H1 (cell line): ENCODE measurements at regions not wholly inside any gene's neighbourhood (a gene's known extent, or its start where the extent isn't known, plus 50 kb on each side); places are given as distances from the start of the nearest gene placed in this dataset.

Experiments
- CTCF ChIA-PET: fragments of 300-600 bp; sonication (Branson Sonifier 250); formaldehyde crosslinking; loops from one replicate; lab custom pipeline; 2021; ENCODE audit not compliant: partially characterized antibody; lab: Charles Lee
- POLR2A ChIA-PET: fragments of 300-600 bp; sonication (Branson Sonifier 250); formaldehyde crosslinking; loops from one replicate; lab custom pipeline; 2021; ENCODE audit warnings: inconsistent platforms; ENCODE audit not compliant: partially characterized antibody; lab: Charles Lee
- DNase-seq, 2 experiments: peaks; one replicate each; pipeline versions ENCODE4 v3.0.0 to v3.0.0-alpha.2; 2010 to 2022; ENCODE audit warnings: low spot score in 2 of 2, low read depth in 1 of 2, mixed read lengths in 1 of 2
- FAIRE-seq: peaks from 2 replicates; lab custom pipeline; 2011; peaks lifted over from hg19 to GRCh38; lab: Jason Lieb, UNC
- H2AFZ ChIP-seq: 2 replicates; pipeline ENCODE4 v1.8.1; 2012; ENCODE audit warnings: low read length, inconsistent platforms
- H2AK5ac ChIP-seq: 2 replicates; pipeline ENCODE4 v1.6.1; 2013; ENCODE audit warnings: low read depth, low read length
- H2BK120ac ChIP-seq: replicated peaks from 2 replicates; pipeline ENCODE3; 2013; ENCODE audit warnings: low read depth, low read length, inconsistent platforms
- H2BK12ac ChIP-seq: 2 replicates; pipeline ENCODE4 v1.6.1; 2013; ENCODE audit warnings: low read depth, low read length
- H2BK15ac ChIP-seq: 2 replicates; pipeline ENCODE4 v1.6.1; 2013; ENCODE audit warnings: low read length
- H2BK20ac ChIP-seq: 2 replicates; pipeline ENCODE4 v1.6.1; 2013; ENCODE audit warnings: low read length
- H2BK5ac ChIP-seq: 2 replicates; pipeline ENCODE4 v1.6.1; 2013; ENCODE audit warnings: low read depth, low read length
- H3K14ac ChIP-seq: 2 replicates; pipeline ENCODE4 v1.6.1; 2013; ENCODE audit warnings: inconsistent platforms; ENCODE audit not compliant: insufficient read length
- H3K18ac ChIP-seq: 2 replicates; pipeline ENCODE4 v1.6.1; 2013; ENCODE audit warnings: low read length; ENCODE audit errors: extremely low read depth
- H3K23ac ChIP-seq: 2 replicates; pipeline ENCODE4 v1.6.1; 2013; ENCODE audit warnings: inconsistent platforms; ENCODE audit not compliant: insufficient read length
- H3K23me2 ChIP-seq: 2 replicates; pipeline ENCODE4 v1.6.1; 2013; ENCODE audit warnings: low read depth, low read length
- H3K27ac ChIP-seq: 2 replicates; pipeline ENCODE4 v1.6.1; 2011; ENCODE audit warnings: low read depth, low read length, inconsistent platforms
- H3K27me3 ChIP-seq, 4 experiments: replicated peaks in 1 of 4; 1 replicate in 1 of 4; 2 replicates in 3 of 4; pipeline versions ENCODE4 v1.6.1 to v1.8.1; 2011 to 2013; ENCODE audit warnings: low read length in 3 of 4, mild to moderate bottlenecking in 3 of 4, inconsistent platforms in 2 of 4, mixed read lengths in 2 of 4, moderate library complexity in 1 of 4; ENCODE audit not compliant: control insufficient read depth in 3 of 4, insufficient read depth in 3 of 4; ENCODE audit errors: extremely low read depth in 1 of 4
- H3K36me3 ChIP-seq, 4 experiments: 2 replicates each; pipeline versions ENCODE4 v1.6.1 to v1.8.1; 2011 to 2013; ENCODE audit warnings: mild to moderate bottlenecking in 4 of 4, low read length in 3 of 4, moderate library complexity in 2 of 4, control low read depth in 1 of 4, inconsistent platforms in 1 of 4; ENCODE audit not compliant: insufficient read depth in 4 of 4, control insufficient read depth in 2 of 4
- H3K4ac ChIP-seq: replicated peaks from 2 replicates; pipeline ENCODE3; 2013; ENCODE audit warnings: low read length, low read depth, mixed read lengths, inconsistent platforms; ENCODE audit not compliant: insufficient read length
- H3K4me1 ChIP-seq, 4 experiments: replicated peaks in 1 of 4; 1 replicate in 1 of 4; 2 replicates in 3 of 4; pipeline versions ENCODE4 v1.6.1 to v1.8.1; 2011 to 2013; ENCODE audit warnings: low read length in 3 of 4, inconsistent platforms in 2 of 4, mixed read lengths in 1 of 4; ENCODE audit not compliant: insufficient read depth in 4 of 4, control insufficient read depth in 3 of 4
- H3K4me2 ChIP-seq, 2 experiments: 2 replicates each; pipeline versions ENCODE4 v1.6.1 to v1.8.1; 2011 to 2013; ENCODE audit warnings: low read depth in 2 of 2, low read length in 2 of 2, control low read depth in 1 of 2, inconsistent platforms in 1 of 2, mild to moderate bottlenecking in 1 of 2; ENCODE audit not compliant: insufficient read depth in 1 of 2
- H3K4me3 ChIP-seq, 4 experiments: fragments of 200-600, 300-600 bp in 1 of 4; sonication (generic), shearing (Covaris generic), sonication (Bioruptor Twin) in 1 of 4; 2 replicates each; pipeline versions ENCODE4 v1.5.1 to v1.8.1; 2011 to 2016; ENCODE audit warnings: low read length in 4 of 4, low read depth in 3 of 4, control low read depth in 2 of 4, inconsistent platforms in 2 of 4, mild to moderate bottlenecking in 2 of 4, mixed read lengths in 1 of 4, moderate library complexity in 1 of 4; ENCODE audit not compliant: insufficient read depth in 2 of 4; ENCODE audit errors: extremely low read depth in 1 of 4
- H3K56ac ChIP-seq: replicated peaks from 2 replicates; pipeline ENCODE3; 2013; ENCODE audit warnings: low read depth, mild to moderate bottlenecking, mixed read lengths, low read length, inconsistent platforms; ENCODE audit not compliant: insufficient read length
- H3K79me1 ChIP-seq: 2 replicates; pipeline ENCODE4 v1.6.1; 2013; ENCODE audit warnings: low read depth, low read length, control low read depth
- H3K79me2 ChIP-seq, 2 experiments: 2 replicates each; pipeline versions ENCODE4 v1.6.1 to v1.8.1; 2012 to 2013; ENCODE audit warnings: low read length in 2 of 2, mild to moderate bottlenecking in 2 of 2, inconsistent platforms in 1 of 2; ENCODE audit not compliant: insufficient read depth in 2 of 2, control insufficient read depth in 1 of 2
- H3K9ac ChIP-seq, 4 experiments: replicated peaks in 1 of 4; 1 replicate in 1 of 4; 2 replicates in 3 of 4; pipeline versions ENCODE4 v1.6.1 to v1.8.1; 2011 to 2013; ENCODE audit warnings: low read depth in 3 of 4, low read length in 3 of 4, control low read depth in 2 of 4, mild to moderate bottlenecking in 2 of 4, moderate library complexity in 2 of 4, inconsistent platforms in 1 of 4; ENCODE audit errors: extremely low read depth in 1 of 4
- H3K9me3 ChIP-seq, 2 experiments: 2 replicates each; pipeline versions ENCODE4 v1.6.1 to v1.8.1; 2012 to 2013; ENCODE audit warnings: mild to moderate bottlenecking in 2 of 2, moderate library complexity in 2 of 2, control low read depth in 1 of 2, inconsistent platforms in 1 of 2, low read depth in 1 of 2, low read length in 1 of 2, mixed read lengths in 1 of 2; ENCODE audit not compliant: insufficient read depth in 2 of 2
- H4K20me1 ChIP-seq, 2 experiments: replicated peaks in 1 of 2; 2 replicates each; pipeline versions ENCODE3 to v1.8.1; 2011 to 2013; ENCODE audit warnings: inconsistent platforms in 2 of 2, low read length in 2 of 2, mild to moderate bottlenecking in 1 of 2; ENCODE audit not compliant: insufficient read depth in 2 of 2, control insufficient read depth in 1 of 2
- H4K5ac ChIP-seq: 2 replicates; pipeline ENCODE4 v1.6.1; 2013; ENCODE audit warnings: low read length, low read depth, mixed read lengths, inconsistent platforms; ENCODE audit not compliant: insufficient read length
- H4K8ac ChIP-seq: 2 replicates; pipeline ENCODE4 v1.8.0; 2013; ENCODE audit warnings: mild to moderate bottlenecking, moderate library complexity, low read length, inconsistent platforms; ENCODE audit not compliant: insufficient read depth; ENCODE audit errors: extremely low read depth
- H4K91ac ChIP-seq: replicated peaks from 2 replicates; pipeline ENCODE3; 2013; ENCODE audit warnings: low read length, mixed read lengths, inconsistent platforms; ENCODE audit not compliant: insufficient read length
- EP300 ChIP-seq, 2 experiments: IDR thresholded peaks; 1 replicate in 1 of 2; 2 replicates in 1 of 2; pipeline ENCODE4 v1.6.1; 2011 to 2012; ENCODE audit warnings: low read depth in 2 of 2, low read length in 2 of 2, mild to moderate bottlenecking in 2 of 2, borderline replicate concordance in 1 of 2, inconsistent platforms in 1 of 2, moderate library complexity in 1 of 2
- HDAC2 ChIP-seq, 2 experiments: fragments of 300-600 bp in 1 of 2; sonication (generic) in 1 of 2; IDR thresholded peaks; 2 replicates each; pipeline ENCODE4 v1.6.1; 2011 to 2012; ENCODE audit warnings: low read depth in 2 of 2, low read length in 2 of 2, mild to moderate bottlenecking in 2 of 2, moderate library complexity in 2 of 2, borderline replicate concordance in 1 of 2, inconsistent platforms in 1 of 2
- KDM1A ChIP-seq: fragments of 200-600, 300-600 bp; sonication (generic); IDR thresholded peaks from 2 replicates; pipeline ENCODE4 v1.7.1; 2016; ENCODE audit warnings: mild to moderate bottlenecking, low read length, borderline replicate concordance
- KDM4A ChIP-seq: IDR thresholded peaks from one replicate; pipeline ENCODE4 v1.7.1; 2012; ENCODE audit warnings: low read depth, mild to moderate bottlenecking, moderate library complexity, low read length, inconsistent platforms; ENCODE audit not compliant: severe bottlenecking
- MAX ChIP-seq: IDR thresholded peaks from 2 replicates; pipeline ENCODE4 v1.6.1; 2012; ENCODE audit warnings: inconsistent platforms
- NANOG ChIP-seq: IDR thresholded peaks from 2 replicates; pipeline ENCODE4 v1.6.1; 2011; ENCODE audit warnings: low read length, low read depth, mild to moderate bottlenecking, inconsistent platforms; ENCODE audit not compliant: insufficient read depth, poor library complexity, severe bottlenecking
- POLR2AphosphoS5 ChIP-seq: IDR thresholded peaks from 2 replicates; pipeline ENCODE4 v1.6.1; 2011; ENCODE audit warnings: low read depth, low read length
- SUZ12 ChIP-seq: fragments of 200-600 bp; sonication (generic); IDR thresholded peaks from 2 replicates; pipeline ENCODE4 v1.6.1; 2012; ENCODE audit warnings: mild to moderate bottlenecking, inconsistent platforms, low read length, moderate library complexity, mixed read lengths
- TBP ChIP-seq: IDR thresholded peaks from 2 replicates; pipeline ENCODE4 v1.6.1; 2011; ENCODE audit warnings: low read depth, low read length, improper control_type of control experiment
- TEAD4 ChIP-seq: IDR thresholded peaks from 2 replicates; pipeline ENCODE4 v1.6.1; 2012; ENCODE audit warnings: low read depth, low read length, inconsistent platforms, mixed read lengths
- YY1 ChIP-seq: IDR thresholded peaks from 2 replicates; pipeline ENCODE4 v1.6.1; 2011; ENCODE audit warnings: low read depth, mild to moderate bottlenecking, low read length
- WGBS, 2 experiments: shearing (Covaris generic) in 1 of 2; methylation state at CpG; one replicate each; pipeline versions ENCODE4 v1.1.6 to v1.1.7; 2013 to 2015; ENCODE audit warnings: low lambda C conversion rate in 2 of 2, mixed read lengths in 2 of 2, inconsistent platforms in 1 of 2, low coverage in 1 of 2, missing lambda C conversion rate in 1 of 2; ENCODE audit not compliant: insufficient replicate concordance in 2 of 2, insufficient coverage in 1 of 2, insufficient read length in 1 of 2; ENCODE audit errors: extremely low coverage in 1 of 2, missing lambda C conversion rate in 1 of 2; 5-methylcytosine and 5-hydroxymethylcytosine counted together

GRCh38 chr12:23006413-23006812 lies 381.4 kb downstream of the ETNK1 start:
- Histone ChIP-seq H4K5ac (no peak overlapping the region), H3K23me2 (no peaks in the 10 kb centered on the region), H4K91ac (no peak overlapping the region), H3K9ac (no peak overlapping the region), H3K4ac (no peak overlapping the region), H3K36me3 (no peaks in the 10 kb centered on the region), H2BK5ac (no peak overlapping the region), H2BK120ac (no peak overlapping the region), H2BK20ac (no peak overlapping the region), H3K27me3 (no peaks in the 10 kb centered on the region), H3K9me3 (0 out of 4 replicates have a peak, but pooled peaks cover 0 to 3% of the 10 kb centered on the region in 2 experiments), H3K18ac (no peak overlapping the region), H2AK5ac (no peak overlapping the region), H3K79me2 (no peaks in the 10 kb centered on the region), H3K27ac (no peak overlapping the region), H2BK12ac (no peak overlapping the region), H3K14ac (no peak overlapping the region), H3K79me1 (no peaks in the 10 kb centered on the region), H4K20me1 (no peaks in the 10 kb centered on the region), H2BK15ac (no peak overlapping the region), H3K4me1 (no peaks in the 10 kb centered on the region), H3K23ac (no peak overlapping the region), H3K4me2 (no peak overlapping the region), H2AFZ (no peak overlapping the region), H3K4me3 (no peak overlapping the region), H4K8ac (no peak overlapping the region), H3K56ac (no peak overlapping the region)
- ChIA-PET POLR2A (no interaction called here), CTCF (interaction anchor here (1.3 kb wide), 1 partner anchor 49 kb away, joined by 3 read pairs; no protein-coding TSS in a partner anchor)
- no peak for TF ChIP-seq TBP
- TF ChIP-seq SUZ12 = no peak
- TF ChIP-seq POLR2AphosphoS5 = no peak
- no peak for TF ChIP-seq KDM1A
- no peak for TF ChIP-seq MAX
- TF ChIP-seq TEAD4 = no peak
- TF ChIP-seq YY1 = no peak
- TF ChIP-seq KDM4A = no peak
- TF ChIP-seq EP300 (IDR thresholded peaks at IDR 0.05; ENCODE audit: borderline replicate concordance in 1 of 2, low read depth in 2 of 2, low read length in 2 of 2) = no peak
- no peak for TF ChIP-seq HDAC2 (IDR thresholded peaks at IDR 0.05; ENCODE audit: borderline replicate concordance in 1 of 2, low read depth in 2 of 2, low read length in 2 of 2)
- TF ChIP-seq NANOG = no peak
- DNase-seq (no peak), FAIRE-seq (no peak)
- WGBS, 2 experiments = 94% methylated on average over 2 of the region's 2 CpGs; no CpG with 5 or more reads in 1 of the 2 experiments
